RWPE2 (cell line): ENCODE measurements at regions not wholly inside any gene's neighbourhood (a gene's known extent, or its start where the extent isn't known, plus 50 kb on each side); places are given as distances from the start of the nearest gene placed in this dataset.

Source experiments
- ATAC-seq: fragments of 200-7000 bp; cut with Tn5 transposase; 3 replicates; pipeline ENCODE4 v1.9.1; 2021; ENCODE audit warnings: low read depth
- DNase-seq: peaks from one replicate; pipeline ENCODE4 v3.0.0-alpha.2; 2020; ENCODE audit warnings: low spot score
- H3K27ac ChIP-seq: fragments of 450-650 bp; 2 replicates; pipeline ENCODE4 v1.5.1; 2017; ENCODE audit warnings: mild to moderate bottlenecking; ENCODE audit not compliant: poor library complexity, severe bottlenecking
- H3K27me3 ChIP-seq: fragments of 250-450 bp; sonication (Bioruptor Pico); 2 replicates; pipeline ENCODE4 v1.5.1; 2021; ENCODE audit warnings: mild to moderate bottlenecking, moderate library complexity; ENCODE audit not compliant: insufficient read depth, poor library complexity, severe bottlenecking
- H3K36me3 ChIP-seq: fragments of 250-450 bp; sonication (Bioruptor Pico); 2 replicates; pipeline ENCODE4 v1.5.1; 2020; ENCODE audit warnings: low read depth, mild to moderate bottlenecking, moderate library complexity
- H3K4me1 ChIP-seq: fragments of 250-450 bp; sonication (Bioruptor Pico); 2 replicates; pipeline ENCODE4 v1.5.1; 2021; ENCODE audit warnings: mild to moderate bottlenecking, moderate library complexity; ENCODE audit not compliant: insufficient read depth, poor library complexity, severe bottlenecking
- H3K4me3 ChIP-seq: fragments of 250-450 bp; sonication (Bioruptor Pico); 2 replicates; pipeline ENCODE4 v1.5.1; 2021; ENCODE audit warnings: mild to moderate bottlenecking, moderate library complexity; ENCODE audit not compliant: severe bottlenecking
- H3K9me3 ChIP-seq: fragments of 250-450 bp; sonication (Bioruptor Pico); 2 replicates; pipeline ENCODE4 v1.5.1; 2021; ENCODE audit warnings: mild to moderate bottlenecking, moderate library complexity; ENCODE audit not compliant: severe bottlenecking
- TF ChIP-seq, protein P1 (sequence below): fragments of 450-650 bp; IDR thresholded peaks from one replicate; pipeline ENCODE4 v1.5.1; 2017; ENCODE audit warnings: mild to moderate bottlenecking, moderate library complexity; ENCODE audit not compliant: poor library complexity, severe bottlenecking

- peak; percentile 41; the same call in 1 of the 3 replicates for ATAC-seq
- Histone ChIP-seq H3K4me3 (no peak overlapping the region), H3K36me3 (no peaks in the 10 kb centered on the region), H3K27ac (no peak overlapping the region), H3K27me3 (no peaks in the 10 kb centered on the region), H3K9me3 (no peaks in the 10 kb centered on the region), H3K4me1 (peaks cover 13% of the 10 kb centered on the region)
- no peak for DNase-seq
- TF ChIP-seq, protein P1, sequence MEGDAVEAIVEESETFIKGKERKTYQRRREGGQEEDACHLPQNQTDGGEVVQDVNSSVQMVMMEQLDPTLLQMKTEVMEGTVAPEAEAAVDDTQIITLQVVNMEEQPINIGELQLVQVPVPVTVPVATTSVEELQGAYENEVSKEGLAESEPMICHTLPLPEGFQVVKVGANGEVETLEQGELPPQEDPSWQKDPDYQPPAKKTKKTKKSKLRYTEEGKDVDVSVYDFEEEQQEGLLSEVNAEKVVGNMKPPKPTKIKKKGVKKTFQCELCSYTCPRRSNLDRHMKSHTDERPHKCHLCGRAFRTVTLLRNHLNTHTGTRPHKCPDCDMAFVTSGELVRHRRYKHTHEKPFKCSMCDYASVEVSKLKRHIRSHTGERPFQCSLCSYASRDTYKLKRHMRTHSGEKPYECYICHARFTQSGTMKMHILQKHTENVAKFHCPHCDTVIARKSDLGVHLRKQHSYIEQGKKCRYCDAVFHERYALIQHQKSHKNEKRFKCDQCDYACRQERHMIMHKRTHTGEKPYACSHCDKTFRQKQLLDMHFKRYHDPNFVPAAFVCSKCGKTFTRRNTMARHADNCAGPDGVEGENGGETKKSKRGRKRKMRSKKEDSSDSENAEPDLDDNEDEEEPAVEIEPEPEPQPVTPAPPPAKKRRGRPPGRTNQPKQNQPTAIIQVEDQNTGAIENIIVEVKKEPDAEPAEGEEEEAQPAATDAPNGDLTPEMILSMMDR = no peak
Measured at GRCh38 chr5:147989994-147990393, 73.8 kb upstream of the SPINK5 start.

GRCh38 chr5:147989239-147989638 lies 74.5 kb upstream of the SPINK5 start:
- Histone ChIP-seq H3K36me3 (no peaks in the 10 kb centered on the region), H3K4me1 (peaks cover 13% of the 10 kb centered on the region)

DNA sequence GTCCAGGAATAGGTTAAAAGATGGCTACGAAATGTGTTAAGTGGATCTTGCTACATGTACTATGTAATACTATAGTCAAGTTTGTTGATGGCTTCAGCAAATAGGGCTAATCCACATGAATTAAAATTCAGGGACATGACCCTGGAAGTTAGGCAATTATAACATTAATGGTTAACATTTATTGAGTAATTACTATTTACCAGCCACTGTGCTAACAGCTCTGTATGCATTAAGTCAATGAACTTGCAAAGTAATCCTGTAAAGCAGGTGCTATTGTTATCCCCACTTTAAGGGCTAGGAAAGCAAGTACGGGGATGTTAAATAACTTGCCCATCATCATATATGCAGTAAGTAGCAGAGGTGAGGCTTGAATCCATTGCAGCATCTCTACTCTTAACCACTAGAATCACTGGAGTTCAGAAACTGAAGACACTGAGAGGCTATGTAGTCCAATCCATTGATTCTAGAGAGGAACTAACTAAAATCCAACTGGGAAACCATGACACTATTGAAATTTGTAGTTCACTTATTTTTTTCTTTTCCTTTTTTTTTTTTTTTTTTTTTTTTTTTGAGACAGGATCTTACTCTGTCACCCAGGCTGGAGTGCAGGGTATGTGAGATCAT lies 77.5 kb upstream of the SPINK5 start:
- Histone ChIP-seq H3K27me3 (no peaks in the 10 kb centered on the region), H3K27ac (no peak overlapping the region), H3K4me1 (peaks cover 13% of the 10 kb centered on the region), H3K36me3 (no peaks in the 10 kb centered on the region), H3K9me3 (no peaks in the 10 kb centered on the region), H3K4me3 (no peak overlapping the region)
- TF ChIP-seq, protein P1 = no peak
- ATAC-seq (no peak), DNase-seq (no peak)

More at GRCh38 chr5:147989239-147989638, 74.5 kb upstream of the SPINK5 start:
- Histone ChIP-seq H3K27ac (no peak overlapping the region), H3K4me3 (no peak overlapping the region), H3K9me3 (no peaks in the 10 kb centered on the region), H3K27me3 (no peaks in the 10 kb centered on the region)
- peak; percentile 69; the same call in 2 of the 3 replicates for ATAC-seq
- no peak for DNase-seq
- TF ChIP-seq, protein P1 = no peak

DNA sequence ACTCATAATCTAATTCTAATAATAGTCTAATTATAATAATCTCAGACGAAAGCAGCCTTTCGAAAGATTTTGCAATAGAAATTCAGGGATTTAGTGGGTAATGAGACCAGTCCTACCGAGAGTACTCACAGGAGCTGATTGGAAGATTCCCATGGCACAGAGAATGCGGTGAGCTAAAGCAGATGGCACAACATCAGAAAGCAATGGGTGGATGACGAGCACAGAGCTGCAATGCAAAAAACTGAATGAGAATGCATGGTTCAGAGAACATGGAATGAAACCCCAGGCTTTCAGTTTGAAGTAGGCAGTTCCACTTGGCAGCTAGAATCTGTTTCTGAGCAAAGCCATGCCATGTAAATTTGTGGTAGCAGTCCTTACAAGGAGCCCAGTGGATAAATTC lies 78.2 kb upstream of the SPINK5 start:
- ATAC-seq = no peak
- TF ChIP-seq, protein P1 = no peak
- H3K27ac ChIP-seq = no peak overlapping the region
- H3K4me1 ChIP-seq = peaks cover 13% of the 10 kb centered on the region
- no peaks in the 10 kb centered on the region for H3K9me3 ChIP-seq
- H3K27me3 ChIP-seq = no peaks in the 10 kb centered on the region
- H3K4me3 ChIP-seq = no peak overlapping the region
- H3K36me3 ChIP-seq = no peaks in the 10 kb centered on the region
- no peak for DNase-seq

GRCh38 chr5:147983742-147984141 lies 77.4 kb upstream of the C5orf46 start:
- Histone ChIP-seq H3K9me3 (no peaks in the 10 kb centered on the region), H3K27me3 (no peaks in the 10 kb centered on the region), H3K4me1 (peaks cover 11% of the 10 kb centered on the region), H3K27ac (no peak overlapping the region), H3K36me3 (no peaks in the 10 kb centered on the region), H3K4me3 (no peak overlapping the region)
- no peak for ATAC-seq
- DNase-seq = no peak
- TF ChIP-seq, protein P1 = no peak
